ENCODE measurements at regions not wholly inside any gene's neighbourhood (a gene's known extent, or its start where the extent isn't known, plus 50 kb on each side); places are given as distances from the start of the nearest gene placed in this dataset.

DNA sequence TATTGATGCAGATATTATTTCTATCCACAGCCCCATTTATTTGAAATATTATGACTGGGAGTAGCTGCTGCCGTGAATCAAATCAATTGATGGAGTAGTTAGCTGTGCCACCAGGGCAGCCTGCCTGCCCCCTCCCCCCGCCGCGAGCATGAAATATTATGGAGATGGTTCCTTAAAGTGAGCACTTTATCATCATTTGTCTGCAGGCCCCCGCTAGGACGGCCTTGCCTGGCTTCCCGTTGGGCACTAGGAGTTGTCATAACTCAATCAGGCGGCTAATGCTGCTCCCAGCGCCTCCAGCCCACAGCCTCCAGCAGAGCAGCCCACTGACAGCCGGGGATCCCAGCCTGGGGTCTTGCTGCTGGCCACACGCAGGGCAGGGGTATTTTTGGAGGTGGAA is 173.9 kb downstream of the SALL1 start:
- Histone ChIP-seq H2AFZ (replicated peaks; ENCODE audit: low read length, poor library complexity) (no peak overlapping the region), H4K91ac (ENCODE audit: insufficient read depth, low read depth, low read length) (no peak overlapping the region), H3K9ac (ENCODE audit: low read depth, low read length) (no peak overlapping the region), H3K4me3 (ENCODE audit: insufficient read depth, low read depth, low read length) (no peak overlapping the region), H3K18ac (ENCODE audit: low read depth, low read length) (no peak overlapping the region), H3K27me3 (ENCODE audit: control insufficient read depth, insufficient read depth, low read length) (no peaks in the 10 kb centered on the region), H3K4me2 (ENCODE audit: low read depth, low read length) (no peak overlapping the region), H3K36me3 (ENCODE audit: control insufficient read depth, insufficient read depth, low read length) (no peaks in the 10 kb centered on the region), H3K23ac (ENCODE audit: low read depth, low read length) (no peak overlapping the region), H3K4me1 (ENCODE audit: control insufficient read depth, insufficient read depth, low read length) (no peaks in the 10 kb centered on the region), H2BK20ac (ENCODE audit: low read depth, low read length) (no peak overlapping the region), H3K79me1 (ENCODE audit: low read depth in 1 of 2, low read length in 2 of 2) (no peaks in the 10 kb centered on the region), H3K9me3 (ENCODE audit: control insufficient read depth, insufficient read depth, low read length) (no peaks in the 10 kb centered on the region), H2BK5ac (ENCODE audit: low read depth, low read length, poor library complexity, severe bottlenecking) (no peak overlapping the region), H3K14ac (replicated peaks; ENCODE audit: low read depth, low read length) (no peak overlapping the region), H4K5ac (ENCODE audit: low read depth, low read length) (no peak overlapping the region), H2BK15ac (ENCODE audit: low read depth, low read length) (no peak overlapping the region), H4K20me1 (ENCODE audit: insufficient read depth, low read length) (no peaks in the 10 kb centered on the region), H4K8ac (ENCODE audit: low read depth in 2 of 2, low read length in 2 of 2) (no peak overlapping the region), H3K27ac (ENCODE audit: insufficient read depth, low read length) (no peak overlapping the region), H2AK9ac (replicated peaks; ENCODE audit: low read depth, low read length, poor library complexity) (no peak overlapping the region), H2AK5ac (ENCODE audit: low read depth, low read length) (no peak overlapping the region), H2BK120ac (ENCODE audit: low read depth, low read length) (no peak overlapping the region), H3K56ac (ENCODE audit: extremely low read depth, insufficient read depth, low read length) (no peak overlapping the region), H3K4ac (ENCODE audit: low read depth, low read length) (no peak overlapping the region), H3K9me1 (ENCODE audit: insufficient read depth, low read length) (no peaks in the 10 kb centered on the region)
- in situ Hi-C loops (cut with MboI; ENCODE audit: low sequenced_read_pairs): no loop called here
- no TSS peak for BruUV-seq (replicated peaks)
- dilution Hi-C loops (cut with HindIII; ENCODE audit: low sequenced_read_pairs, unreplicated experiment): no loop called here
- ChIA-PET CTCF (no interaction called here), POLR2A (ENCODE audit: unreplicated experiment) (no interaction called here)
- TF ChIP-seq CEBPB (IDR thresholded peaks at IDR 0.05; ENCODE audit: low read depth, low read length) (no peak), CHD1 (IDR thresholded peaks at IDR 0.05; ENCODE audit: low read depth, low read length) (no peak), MXI1 (IDR thresholded peaks at IDR 0.05; ENCODE audit: borderline replicate concordance, low read depth, low read length) (no peak), FOS (IDR thresholded peaks at IDR 0.05; ENCODE audit: low read depth, low read length) (no peak), NFE2L2 (IDR thresholded peaks at IDR 0.05; ENCODE audit: low read depth, low read length) (no peak), BHLHE40 (IDR thresholded peaks at IDR 0.05; ENCODE audit: low read depth, low read length) (no peak), MAZ (IDR thresholded peaks at IDR 0.05; ENCODE audit: borderline replicate concordance, low read depth, low read length) (no peak), MAFK (IDR thresholded peaks at IDR 0.05; ENCODE audit: low read depth, low read length) (no peak), RFX5 (IDR thresholded peaks at IDR 0.05; ENCODE audit: low read depth, low read length) (no peak), SMC3 (IDR thresholded peaks at IDR 0.05; ENCODE audit: low read depth, low read length) (no peak), RAD21 (IDR thresholded peaks at IDR 0.05; ENCODE audit: low read length) (no peak), RCOR1 (IDR thresholded peaks at IDR 0.05; ENCODE audit: insufficient replicate concordance, low read length) (no peak), POLR2A (IDR thresholded peaks at IDR 0.05; ENCODE audit: low read depth, low read length) (no peak)
- TF ChIP-seq, protein P1, sequence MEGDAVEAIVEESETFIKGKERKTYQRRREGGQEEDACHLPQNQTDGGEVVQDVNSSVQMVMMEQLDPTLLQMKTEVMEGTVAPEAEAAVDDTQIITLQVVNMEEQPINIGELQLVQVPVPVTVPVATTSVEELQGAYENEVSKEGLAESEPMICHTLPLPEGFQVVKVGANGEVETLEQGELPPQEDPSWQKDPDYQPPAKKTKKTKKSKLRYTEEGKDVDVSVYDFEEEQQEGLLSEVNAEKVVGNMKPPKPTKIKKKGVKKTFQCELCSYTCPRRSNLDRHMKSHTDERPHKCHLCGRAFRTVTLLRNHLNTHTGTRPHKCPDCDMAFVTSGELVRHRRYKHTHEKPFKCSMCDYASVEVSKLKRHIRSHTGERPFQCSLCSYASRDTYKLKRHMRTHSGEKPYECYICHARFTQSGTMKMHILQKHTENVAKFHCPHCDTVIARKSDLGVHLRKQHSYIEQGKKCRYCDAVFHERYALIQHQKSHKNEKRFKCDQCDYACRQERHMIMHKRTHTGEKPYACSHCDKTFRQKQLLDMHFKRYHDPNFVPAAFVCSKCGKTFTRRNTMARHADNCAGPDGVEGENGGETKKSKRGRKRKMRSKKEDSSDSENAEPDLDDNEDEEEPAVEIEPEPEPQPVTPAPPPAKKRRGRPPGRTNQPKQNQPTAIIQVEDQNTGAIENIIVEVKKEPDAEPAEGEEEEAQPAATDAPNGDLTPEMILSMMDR (conservative IDR thresholded peaks at IDR 0.05; ENCODE audit: low read depth, low read length): no peak
- TF ChIP-seq, protein P2, sequence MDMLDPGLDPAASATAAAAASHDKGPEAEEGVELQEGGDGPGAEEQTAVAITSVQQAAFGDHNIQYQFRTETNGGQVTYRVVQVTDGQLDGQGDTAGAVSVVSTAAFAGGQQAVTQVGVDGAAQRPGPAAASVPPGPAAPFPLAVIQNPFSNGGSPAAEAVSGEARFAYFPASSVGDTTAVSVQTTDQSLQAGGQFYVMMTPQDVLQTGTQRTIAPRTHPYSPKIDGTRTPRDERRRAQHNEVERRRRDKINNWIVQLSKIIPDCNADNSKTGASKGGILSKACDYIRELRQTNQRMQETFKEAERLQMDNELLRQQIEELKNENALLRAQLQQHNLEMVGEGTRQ (IDR thresholded peaks at IDR 0.05; ENCODE audit: low read depth, low read length): no peak
- TF ChIP-seq, protein P3, sequence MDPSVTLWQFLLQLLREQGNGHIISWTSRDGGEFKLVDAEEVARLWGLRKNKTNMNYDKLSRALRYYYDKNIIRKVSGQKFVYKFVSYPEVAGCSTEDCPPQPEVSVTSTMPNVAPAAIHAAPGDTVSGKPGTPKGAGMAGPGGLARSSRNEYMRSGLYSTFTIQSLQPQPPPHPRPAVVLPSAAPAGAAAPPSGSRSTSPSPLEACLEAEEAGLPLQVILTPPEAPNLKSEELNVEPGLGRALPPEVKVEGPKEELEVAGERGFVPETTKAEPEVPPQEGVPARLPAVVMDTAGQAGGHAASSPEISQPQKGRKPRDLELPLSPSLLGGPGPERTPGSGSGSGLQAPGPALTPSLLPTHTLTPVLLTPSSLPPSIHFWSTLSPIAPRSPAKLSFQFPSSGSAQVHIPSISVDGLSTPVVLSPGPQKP (IDR thresholded peaks at IDR 0.05; ENCODE audit: borderline replicate concordance, low read depth, low read length): no peak
- ATAC-seq (ENCODE audit: low read depth) (no peak), DNase-seq (no peak)
- no CpG with 5 or more reads among the region's 11 CpGs for WGBS, 2 experiments (ENCODE audit: extremely low coverage in 2 of 2, insufficient read length in 1 of 2)
- intact Hi-C loops (cut with micrococcal nuclease): no loop called here

All from IMR-90 (cell line).